NCI-H774 (cell line): ENCODE measurements at regions not wholly inside any gene's neighbourhood (a gene's known extent, or its start where the extent isn't known, plus 50 kb on each side); places are given as distances from the start of the nearest gene placed in this dataset.

Source experiments
- DNase-seq: peaks from one replicate; lab custom pipeline; 2025; lab: John Stamatoyannopoulos, UW

DNA sequence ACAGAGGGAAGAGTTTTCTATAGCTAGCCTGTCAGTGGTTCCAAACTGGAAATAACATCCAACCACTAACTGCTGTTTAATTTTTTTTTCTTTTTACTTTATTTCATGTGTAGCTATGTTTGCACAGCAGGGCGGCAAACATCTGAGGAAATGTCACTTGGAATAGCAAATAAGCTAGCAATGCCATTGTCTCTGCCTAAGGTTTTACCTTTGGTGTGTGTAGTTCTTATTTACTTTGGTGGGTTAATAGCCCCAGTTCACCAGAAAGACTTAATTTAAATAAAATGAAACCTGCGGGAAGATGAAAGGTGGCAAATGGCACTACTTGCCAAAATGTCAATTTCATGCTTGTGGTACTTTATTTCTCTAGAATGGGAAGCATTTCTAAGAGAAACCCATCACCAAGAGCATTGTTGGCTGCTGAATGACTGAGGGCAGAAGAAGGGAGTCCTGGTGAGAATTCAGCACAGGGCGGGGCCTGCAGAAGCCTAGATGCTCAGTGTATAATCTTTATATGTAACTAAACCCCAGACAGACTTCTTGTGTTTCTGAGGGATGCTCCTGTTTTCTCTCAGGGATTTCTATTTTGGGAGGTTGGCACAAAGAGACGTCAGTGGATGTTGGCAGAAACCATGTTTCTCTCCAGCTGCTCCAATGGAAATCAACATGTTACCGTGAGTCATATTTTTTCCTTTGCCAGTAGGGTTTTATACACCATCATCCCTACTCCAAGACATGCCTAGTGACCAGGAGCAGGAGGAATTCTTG is 300.4 kb upstream of the NT5C1B start:
- no peak for DNase-seq

DNA sequence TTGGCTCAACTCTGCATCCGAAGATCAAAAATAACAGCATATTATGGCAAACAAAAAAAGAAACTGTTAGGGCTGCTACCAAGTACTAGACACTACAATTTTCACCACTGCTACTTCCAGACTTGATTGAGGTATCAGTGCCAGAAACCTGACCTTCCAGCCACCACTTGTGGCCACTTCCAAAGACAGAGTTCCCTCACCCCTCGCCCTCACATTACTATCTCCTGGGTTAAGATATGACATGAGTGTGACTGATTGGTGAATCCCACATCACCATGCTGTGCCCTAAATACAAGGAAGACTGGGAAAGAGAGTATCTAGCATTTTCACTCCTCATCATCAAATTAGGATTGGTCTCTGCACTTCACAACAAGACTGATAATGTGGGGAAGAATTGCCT is 296.1 kb upstream of the NT5C1B start:
- no peak for DNase-seq

DNA sequence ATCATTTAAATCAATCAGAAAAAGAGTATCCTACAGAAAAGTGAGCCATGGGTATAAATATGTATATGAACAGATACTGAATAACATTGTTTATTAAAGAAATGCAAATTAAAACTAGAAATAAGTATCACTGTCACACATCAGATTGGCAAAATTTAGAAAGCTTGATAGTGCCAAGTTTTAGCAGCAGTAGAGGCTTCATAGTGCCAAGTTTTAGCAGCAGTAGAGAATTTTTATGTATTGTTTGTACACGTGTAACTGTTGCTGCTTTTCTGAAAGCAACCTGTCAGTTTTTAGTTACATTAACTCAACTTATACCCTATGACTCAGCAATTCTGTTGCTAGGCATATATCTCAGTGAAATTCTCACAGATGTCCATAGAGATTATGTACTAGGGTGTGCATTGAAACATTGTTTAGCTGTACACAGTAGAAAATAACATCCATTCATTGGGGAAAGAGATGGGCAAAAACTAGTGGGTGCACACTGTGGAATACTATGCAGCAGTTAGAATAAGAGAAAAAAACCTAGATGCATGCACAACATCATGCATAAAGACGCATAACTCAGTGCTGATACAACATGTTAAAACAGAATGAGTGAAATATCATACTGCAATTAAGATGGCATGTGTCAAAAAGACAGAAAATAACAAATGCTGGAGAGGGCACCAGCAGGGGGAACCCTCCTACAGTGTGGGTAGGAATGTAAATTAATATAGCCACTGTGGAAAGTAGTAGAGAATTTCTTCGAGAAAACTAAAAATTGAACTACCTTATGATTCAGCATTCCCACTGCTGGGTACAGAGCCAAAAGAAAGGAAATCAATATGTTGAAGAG is 294.5 kb upstream of the NT5C1B start:
- no peak for DNase-seq

DNA sequence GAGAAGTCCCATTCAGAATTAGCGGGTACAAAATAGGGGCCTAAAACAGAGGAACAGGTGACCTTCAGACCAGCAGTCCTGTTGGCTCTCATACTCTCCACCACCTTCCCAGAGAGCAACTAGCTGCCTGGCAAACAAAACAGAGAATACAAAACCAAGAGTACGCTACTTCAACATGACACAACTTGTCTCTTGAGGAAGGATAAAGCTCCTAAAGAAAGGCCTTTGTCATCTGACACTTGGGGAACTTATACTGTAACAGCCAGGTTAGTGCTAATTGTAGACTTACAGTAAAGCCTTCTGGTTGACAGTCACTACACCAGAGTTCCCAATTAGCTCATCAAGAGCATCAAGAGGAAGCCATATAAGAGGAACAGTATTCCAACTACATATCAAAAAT is 282.1 kb upstream of the NT5C1B start:
- no peak for DNase-seq

DNA sequence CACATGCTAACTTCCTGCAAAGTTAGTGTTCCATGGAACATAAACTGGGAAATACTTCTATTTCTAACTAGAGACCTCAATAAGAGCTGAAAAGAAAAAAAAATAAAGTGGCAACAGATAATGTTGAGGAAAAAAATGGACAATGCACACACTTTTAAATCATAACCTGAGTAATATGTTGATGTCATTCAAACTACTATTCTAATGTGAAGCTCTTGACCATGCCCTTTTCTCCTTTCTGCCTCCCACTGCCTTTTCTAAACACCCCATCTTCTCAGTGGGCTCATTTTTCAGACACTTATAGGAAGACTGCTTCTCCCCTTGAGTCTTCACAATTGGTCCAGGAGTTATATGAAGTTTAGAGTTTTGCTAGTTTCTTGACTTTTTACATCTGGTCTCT is 280.9 kb upstream of the NT5C1B start:
- DNase-seq, result no peak

DNA sequence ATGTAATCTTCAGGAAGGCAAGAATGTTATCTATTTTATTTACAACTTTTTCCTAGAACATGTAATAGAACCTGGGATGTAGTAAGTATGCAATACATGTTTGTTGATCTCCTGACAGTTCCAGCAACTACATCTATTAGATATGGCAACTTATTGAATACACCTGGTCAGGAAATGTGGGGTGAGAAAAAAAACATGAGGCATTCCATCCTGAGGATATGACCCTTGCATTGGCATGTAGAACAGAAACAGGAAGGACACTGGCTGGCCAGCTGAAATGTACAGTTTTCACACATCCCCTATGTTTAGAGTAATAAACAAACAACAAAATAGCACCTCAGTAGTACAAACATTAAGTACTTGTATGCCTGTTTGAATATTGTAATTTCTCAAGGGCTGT is 272.6 kb upstream of the NT5C1B start:
- no peak for DNase-seq

DNA sequence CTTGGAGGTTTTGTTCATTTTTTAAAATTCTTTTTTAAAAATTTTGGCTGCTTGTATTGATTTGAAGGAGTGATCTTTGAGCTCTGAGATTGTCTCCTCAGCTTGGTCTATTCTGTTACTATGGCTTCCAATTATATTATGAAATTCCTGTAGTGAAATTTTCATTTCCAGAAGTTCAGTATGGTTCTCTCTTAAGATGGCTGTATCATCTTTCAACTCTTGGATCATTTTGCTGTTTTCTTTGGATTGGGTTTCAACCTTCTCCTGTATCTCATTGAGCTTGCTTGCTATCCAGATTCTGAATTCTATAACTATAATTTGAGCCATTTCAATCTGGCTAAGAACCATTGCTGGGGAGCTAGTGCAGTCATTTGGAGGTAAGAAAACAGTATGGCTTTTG is 270.8 kb upstream of the NT5C1B start:
- no peak for DNase-seq

DNA sequence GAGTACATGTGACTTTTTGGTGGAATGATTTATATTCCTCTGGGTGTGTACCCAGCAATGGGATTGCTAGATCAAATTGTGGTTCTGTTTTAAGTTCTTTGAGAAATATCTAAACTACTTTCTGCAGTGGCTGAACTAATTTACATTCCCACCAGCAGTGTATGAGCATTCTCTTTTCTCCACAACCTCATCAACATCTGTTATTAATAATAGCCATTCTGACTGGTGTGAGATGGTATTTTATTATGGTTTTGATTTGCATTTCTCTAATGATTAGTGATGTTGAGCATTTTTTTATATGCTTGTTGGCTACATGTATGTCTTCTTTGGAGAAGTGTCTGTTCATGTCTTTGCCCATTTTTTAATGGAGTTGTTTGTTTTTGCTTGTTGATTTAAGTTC is 267.4 kb upstream of the NT5C1B start:
- DNase-seq, result no peak

DNA sequence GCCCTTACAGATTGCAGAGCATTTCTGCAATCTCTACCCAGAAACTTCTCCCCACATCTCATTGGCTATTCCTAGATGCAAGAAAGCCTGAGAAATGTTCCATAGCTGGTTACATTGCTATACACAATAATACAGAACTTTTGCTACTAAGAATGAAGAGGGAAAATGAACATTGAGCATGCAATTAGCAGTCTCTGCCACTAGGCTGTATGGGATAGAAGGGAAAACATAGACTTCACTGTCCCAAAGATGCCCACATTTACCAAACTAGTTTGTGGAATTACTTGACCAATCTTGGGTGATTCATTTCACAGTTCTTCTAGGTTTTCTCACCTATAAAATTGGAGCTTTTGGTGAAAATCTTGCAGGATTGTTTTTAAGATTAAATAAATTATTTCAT is 265.7 kb upstream of the NT5C1B start:
- DNase-seq, result no peak

DNA sequence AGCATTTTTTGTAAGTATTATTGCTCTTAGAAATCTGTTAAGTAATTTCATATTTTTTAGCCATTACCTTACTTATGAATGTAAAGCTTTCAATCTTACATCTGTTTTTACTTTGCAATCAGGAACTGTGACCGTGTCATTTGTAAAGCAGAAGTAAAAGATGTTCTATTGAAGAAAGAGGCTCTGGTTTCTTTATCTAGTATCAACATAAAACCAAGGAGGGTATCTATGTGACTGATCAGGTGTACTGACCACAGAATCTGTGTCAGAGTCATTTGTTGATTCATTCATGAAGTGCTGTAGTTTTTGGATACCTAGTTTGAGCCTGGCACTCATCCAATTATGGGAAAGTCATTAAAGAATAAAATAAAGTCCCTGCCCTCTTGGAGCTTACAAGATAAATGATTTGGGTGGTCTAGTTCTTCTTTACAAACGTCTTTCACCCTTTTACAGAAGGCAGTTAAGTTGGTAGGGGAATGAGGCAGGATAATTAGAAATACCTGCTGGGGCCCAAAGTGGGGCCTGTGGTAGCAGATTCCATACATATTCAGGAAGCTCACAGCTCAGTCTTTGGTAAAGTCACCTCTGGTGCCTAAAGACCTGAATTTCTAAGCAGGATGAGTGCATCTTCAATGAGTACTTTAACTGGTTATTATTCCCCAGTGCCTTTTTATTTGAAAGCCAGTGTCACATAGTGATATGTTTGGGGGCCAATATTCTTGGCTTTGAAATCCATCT is 260.6 kb upstream of the NT5C1B start:
- DNase-seq, result no peak

DNA sequence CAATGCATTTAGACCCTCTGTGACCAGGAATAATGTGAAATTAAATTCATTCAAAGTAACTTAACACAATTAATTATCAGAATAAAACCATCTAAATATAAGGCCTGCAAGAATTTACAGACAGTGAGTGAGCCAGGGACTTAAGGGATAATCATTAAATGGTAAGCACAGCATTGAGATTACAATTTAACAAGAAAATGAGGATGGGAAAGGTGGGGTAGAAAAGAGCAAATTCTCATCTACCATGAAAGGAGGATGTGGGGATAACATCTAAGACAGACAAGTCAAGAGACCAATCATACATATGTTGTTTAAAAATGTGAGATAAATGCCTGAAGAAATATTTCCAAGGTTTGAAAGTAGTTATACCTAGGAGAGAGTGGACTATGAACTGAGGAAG is 259.3 kb upstream of the NT5C1B start:
- DNase-seq, result no peak

DNA sequence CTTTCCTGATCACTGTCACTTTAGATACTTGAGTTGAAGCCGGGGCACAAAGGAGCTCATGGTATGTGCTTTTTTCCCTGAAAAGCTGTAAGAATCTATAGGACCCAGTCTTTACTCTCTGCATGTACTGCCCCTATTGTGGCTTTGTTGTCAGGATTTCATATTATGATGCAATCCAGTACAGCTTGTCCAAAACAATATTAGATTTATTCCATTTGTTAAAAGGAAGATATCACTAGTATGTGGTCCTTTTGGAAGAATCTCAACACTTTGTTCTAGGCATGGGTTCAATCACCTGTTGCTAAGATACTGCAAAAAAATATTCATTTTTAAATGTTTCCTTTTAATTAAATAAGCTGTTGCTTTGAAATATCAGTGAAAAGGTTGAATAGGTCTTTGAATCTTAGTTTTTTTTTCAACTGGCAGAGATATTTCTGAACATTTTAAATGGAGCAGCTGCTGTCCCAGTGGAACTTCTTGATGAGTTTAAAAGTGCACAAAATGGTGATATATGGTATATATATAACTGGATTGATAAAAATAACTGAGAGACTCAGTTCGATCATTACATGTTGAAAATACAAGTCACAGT is 256.6 kb upstream of the NT5C1B start:
- no peak for DNase-seq

DNA sequence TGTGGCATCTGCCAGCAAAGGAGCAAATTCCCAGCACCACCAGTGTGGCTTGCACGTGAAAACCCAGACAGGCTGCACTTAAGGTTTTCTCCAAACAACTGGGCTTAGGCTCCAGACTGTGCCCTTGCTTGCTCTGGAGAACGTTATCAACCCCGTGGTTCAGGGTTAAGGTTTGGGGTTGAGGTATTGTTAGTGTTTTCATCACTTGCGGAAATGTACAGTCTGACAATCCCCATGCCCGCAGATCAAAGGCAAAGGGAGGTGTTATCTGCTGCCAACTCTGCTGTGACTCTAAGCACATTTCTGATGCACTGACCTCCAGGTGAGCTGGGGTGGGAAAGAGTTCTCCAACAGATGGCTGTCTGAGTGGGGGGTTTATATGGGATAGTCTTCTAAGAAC is 253.5 kb upstream of the NT5C1B start:
- DNase-seq, result no peak

DNA sequence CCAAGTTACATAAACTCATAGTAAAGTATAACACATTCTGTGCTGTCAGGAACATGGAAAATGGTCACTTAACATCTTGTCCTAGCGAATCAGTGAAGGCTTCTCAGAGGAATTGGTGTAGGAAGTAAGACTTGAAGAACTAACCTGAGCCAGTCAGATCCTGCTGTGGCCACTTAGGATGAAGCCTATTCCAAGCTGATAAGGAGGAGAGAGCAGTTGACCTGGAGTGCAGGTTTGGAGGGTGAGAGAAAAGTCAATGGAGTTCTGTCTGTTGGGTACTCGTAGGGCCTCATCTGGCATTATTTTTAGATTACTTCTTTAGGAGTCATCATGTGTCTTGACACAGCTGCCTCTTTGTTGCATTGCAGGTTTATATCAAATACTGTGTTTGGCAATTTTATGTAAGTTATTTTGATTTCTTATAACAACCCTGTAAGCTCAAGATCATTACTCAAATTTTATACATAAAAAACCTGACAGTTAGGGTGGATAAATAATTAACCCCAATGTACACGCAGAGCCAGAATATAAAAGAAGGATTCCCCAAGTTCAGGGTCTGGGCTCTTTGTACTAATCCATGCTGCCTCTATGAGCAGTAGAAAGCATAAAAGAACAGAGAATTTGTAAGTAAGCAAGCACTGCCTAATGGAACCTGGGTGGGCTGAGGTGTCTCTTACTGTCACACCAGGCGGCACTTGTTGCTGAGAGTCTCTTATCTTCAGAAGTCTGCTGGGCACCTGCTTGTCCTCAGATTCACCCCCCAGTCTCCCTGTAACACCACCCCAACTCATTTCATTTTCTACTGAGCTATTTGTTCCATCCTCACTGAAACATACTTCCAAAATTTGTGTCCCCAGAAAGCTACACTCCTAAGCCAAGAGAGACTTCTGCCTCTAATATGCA is 252.1 kb upstream of the NT5C1B start:
- no peak for DNase-seq

DNA sequence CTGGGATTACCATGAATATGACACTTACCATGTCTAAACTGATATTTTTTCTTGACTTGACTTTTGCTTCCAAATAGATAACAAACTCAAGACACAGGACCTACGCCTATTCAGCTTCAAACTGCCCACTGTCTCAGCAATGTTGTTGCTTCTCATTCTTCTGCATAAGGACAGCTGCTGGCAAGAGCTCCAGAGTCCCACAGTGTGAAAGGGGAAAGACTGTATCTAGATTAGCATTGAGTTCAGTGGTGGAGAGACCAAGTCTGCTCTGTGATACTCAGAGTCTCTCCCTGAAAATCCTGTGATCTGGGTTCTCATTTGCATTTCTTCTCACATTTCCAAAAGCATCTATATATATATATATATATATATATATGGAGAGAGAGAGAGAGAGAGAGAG is 247.9 kb upstream of the NT5C1B start:
- DNase-seq, result no peak

DNA sequence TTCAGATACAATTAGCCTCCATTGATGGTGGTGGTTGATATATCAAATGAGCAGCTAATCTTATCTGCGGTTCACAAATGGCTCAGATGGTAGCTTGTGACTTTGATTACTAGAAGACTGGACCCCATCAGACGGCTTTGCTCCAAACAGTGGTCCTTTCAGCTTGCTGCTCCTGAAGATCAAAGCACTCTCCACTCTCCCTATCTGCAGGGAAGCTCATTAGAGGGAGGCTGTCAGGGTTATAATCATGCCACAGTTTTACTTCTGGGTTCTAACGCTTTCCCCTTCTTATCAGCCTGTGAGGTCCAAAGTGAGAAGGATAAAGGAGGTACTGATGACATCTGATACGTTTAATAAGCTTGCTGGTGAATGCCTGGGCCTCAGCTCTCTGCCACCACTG is 247.1 kb upstream of the NT5C1B start:
- no peak for DNase-seq

DNA sequence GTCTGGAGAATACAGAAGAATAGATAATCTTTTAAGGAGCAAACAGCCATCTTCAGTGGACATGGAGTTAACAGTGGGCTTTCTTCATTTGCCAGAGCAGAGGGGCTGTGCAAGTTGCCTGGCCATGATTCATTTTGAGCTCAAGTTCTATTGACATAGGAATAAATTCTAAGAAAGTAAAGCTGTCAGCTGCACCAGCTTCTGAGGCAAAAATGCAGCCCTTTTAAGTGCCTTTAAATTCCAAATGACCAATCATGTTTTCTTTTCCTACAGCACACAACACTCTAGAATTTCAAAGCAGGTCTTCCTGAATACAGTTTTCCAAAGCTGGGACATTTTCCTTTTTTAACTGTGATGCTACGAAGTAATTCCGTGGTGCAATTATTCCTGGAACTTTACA is 246.4 kb upstream of the NT5C1B start:
- no peak for DNase-seq

DNA sequence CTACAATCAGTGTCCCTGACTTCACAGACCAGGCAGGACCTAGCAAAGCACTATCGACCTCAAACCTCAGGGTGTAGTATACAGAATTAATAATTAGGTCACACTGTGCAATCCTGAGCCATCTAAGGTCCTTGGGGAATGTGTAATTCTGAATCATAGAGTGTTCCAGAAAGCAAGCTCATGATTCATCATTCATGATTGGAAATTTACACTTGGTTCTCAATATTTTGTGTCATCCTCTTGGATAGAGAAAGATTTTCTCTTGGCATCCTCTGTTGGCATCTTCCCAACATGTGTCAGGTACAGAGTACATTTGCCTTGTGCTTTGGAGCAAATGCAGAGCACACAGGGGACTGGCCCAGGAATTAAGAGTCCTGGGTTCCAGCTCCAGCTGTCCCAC is 245.0 kb upstream of the NT5C1B start:
- DNase-seq, result no peak

DNA sequence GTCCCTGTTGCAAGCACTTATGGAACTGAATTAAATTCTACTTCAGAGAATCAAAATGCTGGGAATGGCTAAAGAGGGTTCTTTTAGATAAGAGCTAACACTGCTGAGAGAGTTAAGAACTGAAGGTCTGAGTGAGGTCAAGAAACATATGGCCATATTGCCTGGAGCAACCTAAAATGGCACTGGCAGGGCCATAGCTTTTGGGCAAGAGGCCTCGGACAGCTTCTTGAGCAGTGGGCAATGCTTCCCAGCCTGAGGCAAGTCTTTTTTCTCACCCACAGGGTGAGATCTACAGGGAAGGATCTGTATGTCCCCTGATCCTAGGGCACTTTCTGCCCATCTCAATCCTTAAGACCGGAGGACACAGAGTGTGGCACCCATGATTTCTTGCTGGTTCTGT is 244.6 kb upstream of the NT5C1B start:
- no peak for DNase-seq

DNA sequence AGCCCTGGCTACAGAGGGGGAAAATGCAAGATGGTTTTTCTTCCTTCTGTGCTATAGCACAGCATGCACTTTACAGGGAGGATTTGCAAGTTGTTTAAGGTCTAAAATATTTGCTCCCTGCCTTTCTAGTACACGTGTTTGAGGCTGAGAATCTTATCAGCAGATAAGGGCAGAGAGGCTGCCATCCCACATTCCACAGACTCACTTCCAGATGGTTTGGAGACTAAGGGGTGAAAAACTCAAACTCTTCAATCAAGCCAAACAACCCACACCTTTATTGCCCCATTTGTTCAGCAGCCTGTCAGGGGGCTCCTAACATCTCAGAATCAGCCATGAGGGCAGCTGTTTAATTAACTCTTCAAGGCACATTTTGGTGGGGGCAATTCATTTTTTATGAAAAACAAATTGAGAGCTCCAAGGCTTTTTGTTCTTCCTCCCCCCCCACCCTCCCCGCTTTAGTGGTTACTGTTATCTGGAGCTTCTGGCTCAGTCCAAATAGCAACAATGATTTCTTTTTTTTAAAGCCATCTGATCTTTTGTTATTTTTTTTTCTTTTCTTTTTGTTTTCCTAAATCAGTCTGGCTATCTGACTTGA is 242.6 kb upstream of the NT5C1B start:
- no peak for DNase-seq

DNA sequence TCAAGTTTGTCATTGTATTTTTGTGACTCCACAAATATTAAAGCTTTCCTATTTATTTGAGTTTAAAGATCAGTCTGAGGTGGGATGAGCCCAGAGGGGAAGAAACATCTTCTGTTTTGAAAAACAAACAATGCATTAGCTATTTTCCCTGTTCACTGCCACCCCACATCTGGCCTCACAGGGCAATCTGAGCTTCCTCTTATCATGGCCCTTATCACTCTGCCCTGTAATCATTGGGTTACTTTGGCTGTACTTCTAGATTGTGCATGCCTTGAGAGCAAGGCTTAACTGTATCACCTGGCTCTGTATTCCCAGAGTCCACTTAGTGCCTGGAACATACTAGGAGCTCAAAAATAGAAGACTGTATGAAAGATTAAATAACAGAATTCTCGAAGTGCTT is 241.6 kb upstream of the NT5C1B start:
- no peak for DNase-seq
